Gastroesophageal sphincter (tissue), 4 donors: ENCODE measurements at regions not wholly inside any gene's neighbourhood (a gene's known extent, or its start where the extent isn't known, plus 50 kb on each side); places are given as distances from the start of the nearest gene placed in this dataset.
A peak's percentile ranks its signal among the peaks of the same experiment; 100 is the strongest.

Source experiments
- ATAC-seq: fragments of 150-250 bp; one replicate; pipeline ENCODE4 v1.9.1; 2016; ENCODE audit warnings: mild to moderate bottlenecking, moderate library complexity
- H3K27ac ChIP-seq, 4 donors: fragments of 200-600 bp; sonication (generic) in 3 of 4; 1 replicate in 3 of 4; 2 replicates in 1 of 4; pipeline ENCODE4 v1.5.1; 2016 to 2019
- H3K27me3 ChIP-seq: fragments of 200-600 bp; sonication (generic); one replicate; pipeline ENCODE4 v1.5.1; 2019
- H3K36me3 ChIP-seq, 2 donors: fragments of 200-600 bp; sonication (generic); one replicate each; pipeline ENCODE4 v1.5.1; 2019; ENCODE audit warnings: control low read depth in 1 of 2
- H3K4me1 ChIP-seq, 3 donors: fragments of 200-600 bp; sonication (generic); 1 replicate in 2 of 3; 2 replicates in 1 of 3; pipeline ENCODE4 v1.5.1; 2016 to 2019; ENCODE audit warnings: control low read depth in 2 of 3
- H3K4me3 ChIP-seq, 2 donors: fragments of 200-600 bp; sonication (generic); one replicate each; pipeline ENCODE4 v1.5.1; 2019; ENCODE audit warnings: mild to moderate bottlenecking in 1 of 2, moderate library complexity in 1 of 2
- H3K9me3 ChIP-seq, 3 donors: fragments of 200-600 bp; sonication (generic); one replicate each; pipeline ENCODE4 v1.5.1; 2017 to 2019; ENCODE audit warnings: control low read depth in 2 of 3
- CTCF ChIP-seq, 4 experiments: fragments of 200-600 bp in 2 of 4; fragments of 450-650 bp in 2 of 4; sonication (generic) in 1 of 4; IDR thresholded peaks; one replicate each; pipeline ENCODE4 v1.5.1; 2017 to 2019; ENCODE audit warnings: antibody characterized with exemption in 4 of 4, mild to moderate bottlenecking in 2 of 4, moderate library complexity in 2 of 4
- EP300 ChIP-seq: sonication (generic); formaldehyde crosslinking; IDR thresholded peaks from one replicate; pipeline ENCODE4 v1.6.1; 2017; ENCODE audit warnings: antibody characterized with exemption, mild to moderate bottlenecking
- POLR2A ChIP-seq, 2 donors: fragments of 450-650 bp; IDR thresholded peaks; one replicate each; pipeline ENCODE4 v1.6.1; 2017; ENCODE audit warnings: antibody characterized with exemption in 2 of 2, mild to moderate bottlenecking in 2 of 2, moderate library complexity in 1 of 2
- POLR2AphosphoS5 ChIP-seq: sonication (generic); formaldehyde crosslinking; IDR thresholded peaks from one replicate; pipeline ENCODE4 v1.6.1; 2017; ENCODE audit warnings: antibody characterized with exemption
- WGBS, 2 donors: methylation state at CpG; one replicate each; pipeline ENCODE4 v1.1.5; 2018; ENCODE audit warnings: low coverage in 1 of 2; 5-methylcytosine and 5-hydroxymethylcytosine counted together

DNA sequence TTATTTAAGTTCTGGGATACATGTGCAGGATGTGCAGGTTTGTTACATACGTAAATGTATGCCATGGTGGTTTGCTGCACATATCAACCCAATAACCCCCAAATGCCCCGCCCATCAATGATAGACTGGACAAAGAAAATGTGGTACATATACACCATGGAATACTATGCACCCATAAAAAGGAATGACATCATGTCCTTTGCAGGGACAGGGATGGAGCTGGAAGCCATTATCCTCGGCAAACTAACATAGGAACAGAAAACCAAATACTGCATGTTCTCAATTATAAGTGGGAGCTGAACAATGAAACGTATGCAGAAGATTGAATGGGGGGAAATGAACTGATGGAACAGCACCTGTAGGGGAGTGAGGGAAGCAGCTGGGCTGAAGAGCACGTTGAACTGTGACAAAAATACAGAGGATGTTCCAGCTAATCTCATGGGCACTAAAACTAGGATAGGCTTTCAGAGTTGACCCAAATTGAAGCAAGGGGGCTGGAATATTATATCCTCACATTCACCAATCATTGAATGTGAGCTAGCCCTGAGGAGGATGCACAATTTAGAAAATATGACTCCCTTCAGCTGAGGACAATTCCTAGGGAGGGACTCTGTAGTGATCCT, 70.5 kb upstream of the OSMR start:
- no peak overlapping the region for H3K27ac ChIP-seq
- no peak for ATAC-seq

DNA sequence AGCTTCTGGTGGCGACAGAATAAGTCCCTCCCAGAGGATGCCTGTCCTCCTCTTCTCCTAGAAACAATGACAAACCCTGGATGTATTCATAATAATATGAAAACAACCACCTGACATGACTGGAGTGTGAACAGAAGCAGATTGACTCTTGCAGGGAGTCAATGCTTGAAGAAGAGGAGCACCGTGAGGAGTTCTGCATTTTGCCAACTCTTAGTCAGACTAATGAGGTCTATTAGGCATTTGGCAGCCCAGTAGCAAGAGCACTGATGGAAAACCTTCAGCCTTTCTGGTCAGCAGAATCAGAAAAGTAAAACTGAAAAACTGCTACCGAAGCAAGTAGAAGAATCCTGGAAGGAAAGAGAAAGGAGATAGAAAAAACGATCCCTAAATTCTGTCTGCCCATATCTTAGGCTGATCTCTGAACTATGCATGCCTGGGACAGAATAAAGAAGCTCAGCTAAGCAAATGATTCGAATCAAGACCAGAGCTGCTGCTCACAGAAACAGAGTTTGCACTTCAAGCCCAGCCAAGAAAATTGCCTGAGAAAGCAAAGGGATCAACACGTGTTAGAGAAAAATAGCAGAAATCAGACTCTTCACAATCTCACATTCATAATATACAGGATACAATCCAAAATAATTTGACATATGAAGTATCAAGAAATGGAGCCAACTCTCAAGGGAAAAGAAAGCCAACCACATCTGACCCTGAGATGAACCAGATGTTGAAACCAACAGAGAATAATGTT, 69.5 kb upstream of the OSMR start:
- Histone ChIP-seq H3K36me3 (no peaks in the 10 kb centered on the region), H3K4me3 (no peak overlapping the region), H3K9me3 (no peaks in the 10 kb centered on the region), H3K27me3 (no peaks in the 10 kb centered on the region), H3K27ac (peak overlapping the region in 2 of 4 donors; percentile 7 to 13), H3K4me1 (peaks cover 0 to 22% (median 0%) of the 10 kb centered on the region in 3 donors)
- peak; percentile 37 for ATAC-seq
- TF ChIP-seq POLR2A (IDR thresholded peaks at IDR 0.05) (no peak), POLR2AphosphoS5 (no peak), CTCF (IDR thresholded peaks at IDR 0.05) (no peak), EP300 (no peak)
- 34 to 67% methylated on average over 1 to 4 of the region's 6 CpGs for WGBS, 2 donors

More for the DNA sequence above, 70.5 kb upstream of the OSMR start:
- Histone ChIP-seq H3K27me3 (no peaks in the 10 kb centered on the region), H3K9me3 (no peaks in the 10 kb centered on the region), H3K36me3 (no peaks in the 10 kb centered on the region), H3K4me3 (no peak overlapping the region), H3K4me1 (peaks cover 0 to 12% (median 0%) of the 10 kb centered on the region in 3 donors)
- 78 to 90% methylated on average over 5 of the region's 5 CpGs for WGBS, 2 donors
- TF ChIP-seq EP300: no peak
- no peak for TF ChIP-seq POLR2AphosphoS5
- TF ChIP-seq POLR2A (IDR thresholded peaks at IDR 0.05): no peak
- TF ChIP-seq CTCF (IDR thresholded peaks at IDR 0.05): no peak

DNA sequence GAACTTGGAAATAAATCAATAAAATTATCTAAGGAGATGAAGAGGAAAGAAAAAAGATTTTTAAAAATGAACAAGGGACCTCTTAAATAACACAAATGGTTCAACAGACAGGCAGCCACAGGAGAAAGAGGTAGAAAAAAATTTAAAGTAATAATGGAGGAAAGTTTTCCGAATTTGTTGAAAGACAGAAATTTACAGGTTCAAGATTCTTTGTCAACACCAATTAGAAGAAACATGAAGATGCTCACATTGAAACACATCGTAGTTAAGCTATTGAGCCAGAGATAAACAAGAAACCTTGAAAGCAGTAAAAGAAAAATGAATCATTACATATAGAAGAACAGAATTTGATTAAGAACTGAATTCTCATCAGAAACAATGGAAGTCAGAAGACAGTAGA, 68.7 kb upstream of the OSMR start:
- Histone ChIP-seq H3K4me3 (no peak overlapping the region), H3K9me3 (no peaks in the 10 kb centered on the region), H3K36me3 (no peaks in the 10 kb centered on the region), H3K27ac (no peak overlapping the region), H3K4me1 (peaks cover 0 to 30% (median 0%) of the 10 kb centered on the region in 3 donors), H3K27me3 (no peaks in the 10 kb centered on the region)
- 39 to 43% methylated on average over 1 to 2 of the region's 2 CpGs for WGBS, 2 donors
- ATAC-seq: no peak
- no peak for TF ChIP-seq EP300
- no peak for TF ChIP-seq POLR2AphosphoS5
- no peak for TF ChIP-seq CTCF (IDR thresholded peaks at IDR 0.05)
- TF ChIP-seq POLR2A (IDR thresholded peaks at IDR 0.05): no peak

DNA sequence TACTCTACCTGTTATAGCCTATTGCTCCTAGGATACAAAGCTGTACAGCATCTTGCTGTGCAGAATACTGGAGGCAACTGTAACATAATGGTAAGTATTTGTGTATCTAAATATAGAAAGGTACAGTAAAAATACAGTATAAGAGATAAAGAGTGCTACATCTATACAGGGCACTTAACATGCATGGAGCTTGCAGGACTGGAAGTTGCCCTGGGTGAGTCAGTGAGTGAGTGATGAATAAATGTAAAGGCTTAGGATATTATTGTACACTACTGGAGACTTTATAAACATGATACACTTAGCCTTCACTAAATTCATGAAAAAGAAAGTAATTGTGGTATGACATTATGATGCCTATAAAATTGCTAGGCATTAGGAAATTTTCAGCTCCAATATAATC, 65.5 kb upstream of the OSMR start:
- TF ChIP-seq POLR2AphosphoS5 (no peak), EP300 (no peak), POLR2A (IDR thresholded peaks at IDR 0.05) (no peak), CTCF (IDR thresholded peaks at IDR 0.05) (no peak)
- H3K9me3 ChIP-seq: no peaks in the 10 kb centered on the region
- H3K4me3 ChIP-seq: no peak overlapping the region
- H3K27me3 ChIP-seq: no peaks in the 10 kb centered on the region
- no peaks in the 10 kb centered on the region for H3K36me3 ChIP-seq
- ATAC-seq: no peak
- peaks cover 8 to 50% (median 14%) of the 10 kb centered on the region in 3 donors for H3K4me1 ChIP-seq
- H3K27ac ChIP-seq: no peak overlapping the region

GRCh38 chr5:38780945-38781344, 64.9 kb upstream of the OSMR start:
- Histone ChIP-seq H3K27me3 (no peaks in the 10 kb centered on the region), H3K4me1 (peaks cover 8 to 43% (median 14%) of the 10 kb centered on the region in 3 donors), H3K27ac (no peak overlapping the region), H3K9me3 (no peaks in the 10 kb centered on the region), H3K36me3 (no peaks in the 10 kb centered on the region), H3K4me3 (no peak overlapping the region)
- peak; percentile 46 for ATAC-seq
- TF ChIP-seq POLR2AphosphoS5 (peak; percentile 34), CTCF (IDR thresholded peaks at IDR 0.05) (peak in 3 of 4 experiments; percentile 18 to 60 (median 54)), POLR2A (IDR thresholded peaks at IDR 0.05) (no peak), EP300 (no peak)
- WGBS, 2 donors: 41 to 63% methylated on average over 2 of the region's 2 CpGs
